OCI-LY3 (cell line): ENCODE measurements at regions not wholly inside any gene's neighbourhood (a gene's known extent, or its start where the extent isn't known, plus 50 kb on each side); places are given as distances from the start of the nearest gene placed in this dataset.

Source experiments
- H2AFZ ChIP-seq: fragments of 200-600, 300-600 bp; shearing (Covaris generic); 2 replicates; pipeline ENCODE4 v1.6.0; 2014; ENCODE audit warnings: antibody characterized with exemption, low read depth, low read length
- H3K27ac ChIP-seq: fragments of 200-600, 300-600 bp; sonication (generic); 2 replicates; pipeline ENCODE4 v1.5.1; 2014; ENCODE audit warnings: mild to moderate bottlenecking, low read length, moderate library complexity, mixed read lengths
- H3K27me3 ChIP-seq: fragments of 200-600, 300-600 bp; sonication (generic); 2 replicates; pipeline ENCODE4 v1.6.1; 2014; ENCODE audit warnings: low read depth, low read length, mixed read lengths
- H3K36me3 ChIP-seq: fragments of 200-600, 300-600 bp; sonication (generic); replicated peaks from 2 replicates; pipeline ENCODE3; 2014; ENCODE audit warnings: low read depth, low read length, mixed read lengths
- H3K4me1 ChIP-seq: fragments of 300-600, 200-600 bp; sonication (generic); 2 replicates; pipeline ENCODE4 v1.6.1; 2014; ENCODE audit warnings: low read length, mixed read lengths
- H3K4me2 ChIP-seq: fragments of 200-600, 300-600 bp; sonication (generic); 2 replicates; pipeline ENCODE4 v1.6.1; 2014; ENCODE audit warnings: low read length, mixed read lengths
- H3K4me3 ChIP-seq: fragments of 300-600, 200-600 bp; sonication (generic); 2 replicates; pipeline ENCODE4 v1.5.1; 2014; ENCODE audit warnings: antibody characterized with exemption, mild to moderate bottlenecking, low read length, moderate library complexity
- H3K79me2 ChIP-seq: fragments of 300-600, 200-600 bp; shearing (Covaris generic); 2 replicates; pipeline ENCODE4 v1.6.1; 2014; ENCODE audit warnings: mild to moderate bottlenecking, low read length, mixed read lengths
- H3K9ac ChIP-seq: fragments of 300-600, 200-600 bp; shearing (Covaris generic); 2 replicates; pipeline ENCODE4 v1.6.0; 2014; ENCODE audit warnings: mild to moderate bottlenecking, low read length, moderate library complexity
- H3K9me3 ChIP-seq: fragments of 200-600, 300-600 bp; shearing (Covaris generic); 2 replicates; pipeline ENCODE4 v1.6.1; 2014; ENCODE audit warnings: low read length, mixed read lengths; ENCODE audit not compliant: insufficient read depth
- H4K20me1 ChIP-seq: fragments of 200-600, 300-600 bp; sonication (generic); 2 replicates; pipeline ENCODE4 v1.6.1; 2016; ENCODE audit warnings: low read length, mixed read lengths; ENCODE audit not compliant: insufficient read depth
- EZH2phosphoT487 ChIP-seq: fragments of 200-600 bp; shearing (Covaris generic); IDR thresholded peaks from 2 replicates; pipeline ENCODE4 v1.6.1; 2018; ENCODE audit warnings: antibody characterized with exemption, mixed run types, low read depth
- TF ChIP-seq, protein P1 (sequence below): fragments of 200-600, 300-600 bp; sonication (generic); IDR thresholded peaks from 2 replicates; pipeline ENCODE4 v1.5.1; 2014; ENCODE audit warnings: antibody characterized with exemption, low read length, low read depth

DNA sequence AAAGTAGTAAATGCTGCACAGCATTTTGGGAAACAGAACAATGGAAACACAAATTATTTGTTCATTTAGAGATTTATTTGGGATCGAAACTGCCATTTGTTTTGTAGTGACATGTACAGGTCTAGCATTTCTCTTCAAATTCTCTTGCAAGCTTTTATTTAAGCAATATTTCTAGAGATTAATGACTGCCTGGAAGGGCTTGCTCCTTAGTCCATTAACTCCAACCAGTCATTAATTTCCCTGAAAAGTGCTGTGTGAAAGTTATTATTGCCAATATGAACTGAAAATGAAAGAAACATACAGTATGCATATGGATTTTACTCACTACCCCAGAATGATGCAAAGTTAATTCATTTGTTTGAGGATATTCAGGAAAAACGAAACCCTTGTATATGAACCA, 1349.6 kb upstream of the FLRT2 start:
- Histone ChIP-seq H3K36me3 (no peaks in the 10 kb centered on the region), H3K79me2 (no peaks in the 10 kb centered on the region), H3K9me3 (no peaks in the 10 kb centered on the region), H3K4me2 (no peak overlapping the region), H3K4me1 (no peaks in the 10 kb centered on the region), H4K20me1 (no peaks in the 10 kb centered on the region), H3K9ac (no peak overlapping the region), H2AFZ (no peak overlapping the region), H3K4me3 (no peak overlapping the region), H3K27ac (no peak overlapping the region), H3K27me3 (no peaks in the 10 kb centered on the region)
- TF ChIP-seq, protein P1, sequence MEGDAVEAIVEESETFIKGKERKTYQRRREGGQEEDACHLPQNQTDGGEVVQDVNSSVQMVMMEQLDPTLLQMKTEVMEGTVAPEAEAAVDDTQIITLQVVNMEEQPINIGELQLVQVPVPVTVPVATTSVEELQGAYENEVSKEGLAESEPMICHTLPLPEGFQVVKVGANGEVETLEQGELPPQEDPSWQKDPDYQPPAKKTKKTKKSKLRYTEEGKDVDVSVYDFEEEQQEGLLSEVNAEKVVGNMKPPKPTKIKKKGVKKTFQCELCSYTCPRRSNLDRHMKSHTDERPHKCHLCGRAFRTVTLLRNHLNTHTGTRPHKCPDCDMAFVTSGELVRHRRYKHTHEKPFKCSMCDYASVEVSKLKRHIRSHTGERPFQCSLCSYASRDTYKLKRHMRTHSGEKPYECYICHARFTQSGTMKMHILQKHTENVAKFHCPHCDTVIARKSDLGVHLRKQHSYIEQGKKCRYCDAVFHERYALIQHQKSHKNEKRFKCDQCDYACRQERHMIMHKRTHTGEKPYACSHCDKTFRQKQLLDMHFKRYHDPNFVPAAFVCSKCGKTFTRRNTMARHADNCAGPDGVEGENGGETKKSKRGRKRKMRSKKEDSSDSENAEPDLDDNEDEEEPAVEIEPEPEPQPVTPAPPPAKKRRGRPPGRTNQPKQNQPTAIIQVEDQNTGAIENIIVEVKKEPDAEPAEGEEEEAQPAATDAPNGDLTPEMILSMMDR, result no peak
- no peak for TF ChIP-seq EZH2phosphoT487

DNA sequence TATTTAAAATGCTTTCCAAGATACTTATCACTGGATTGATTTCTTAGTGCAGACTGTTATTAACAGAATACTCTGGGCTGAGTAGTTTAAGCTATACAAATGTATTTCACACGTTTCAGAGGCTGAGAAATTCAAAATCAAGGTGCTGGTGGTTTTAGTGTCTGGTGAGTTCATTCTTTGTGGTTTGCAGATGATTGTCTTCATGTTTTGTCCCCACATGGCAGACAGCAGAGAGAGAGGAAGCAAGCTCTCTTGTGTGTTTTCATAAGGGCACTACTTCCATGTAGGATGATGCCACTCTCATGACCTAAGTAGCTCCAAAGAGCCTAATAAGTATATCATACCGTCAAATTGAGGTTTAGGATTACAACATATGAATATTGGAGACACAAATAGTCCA, 1348.9 kb upstream of the FLRT2 start:
- Histone ChIP-seq H3K79me2 (no peaks in the 10 kb centered on the region), H4K20me1 (no peaks in the 10 kb centered on the region), H3K4me2 (no peak overlapping the region), H2AFZ (no peak overlapping the region), H3K36me3 (no peaks in the 10 kb centered on the region), H3K9me3 (no peaks in the 10 kb centered on the region), H3K4me1 (no peaks in the 10 kb centered on the region), H3K27ac (no peak overlapping the region), H3K27me3 (no peaks in the 10 kb centered on the region), H3K4me3 (no peak overlapping the region), H3K9ac (no peak overlapping the region)
- TF ChIP-seq, protein P1, result no peak
- no peak for TF ChIP-seq EZH2phosphoT487

DNA sequence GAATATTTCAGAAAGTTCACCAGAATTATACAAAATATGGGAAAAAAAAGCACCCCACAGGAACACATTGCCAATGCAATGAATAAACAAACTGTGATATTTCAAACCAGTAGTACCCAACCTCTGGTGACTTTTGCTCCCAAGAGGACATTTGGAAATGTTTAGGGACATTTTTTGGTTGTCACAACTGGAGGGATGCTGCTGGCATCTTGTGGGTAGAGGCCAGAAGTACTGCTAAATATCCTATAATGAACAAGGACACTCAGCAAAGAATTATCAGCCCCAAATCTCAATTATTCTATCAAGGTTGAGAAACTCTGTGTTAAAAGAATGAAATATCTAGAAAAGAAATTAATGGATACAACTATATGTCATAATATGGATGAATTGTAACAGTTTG, 1334.4 kb upstream of the FLRT2 start:
- H2AFZ ChIP-seq, result no peak overlapping the region
- H3K27ac ChIP-seq, result no peak overlapping the region
- no peak overlapping the region for H3K4me3 ChIP-seq
- no peak overlapping the region for H3K4me2 ChIP-seq
- no peaks in the 10 kb centered on the region for H3K79me2 ChIP-seq
- peaks cover 20% of the 10 kb centered on the region; the same call in 1 of the 2 replicates for H3K9me3 ChIP-seq
- no peaks in the 10 kb centered on the region for H3K27me3 ChIP-seq
- H3K4me1 ChIP-seq, result peaks cover 9% of the 10 kb centered on the region
- H3K36me3 ChIP-seq, result no peaks in the 10 kb centered on the region
- H4K20me1 ChIP-seq, result no peaks in the 10 kb centered on the region
- TF ChIP-seq, protein P1, result no peak
- TF ChIP-seq EZH2phosphoT487, result no peak
- H3K9ac ChIP-seq, result no peak overlapping the region

DNA sequence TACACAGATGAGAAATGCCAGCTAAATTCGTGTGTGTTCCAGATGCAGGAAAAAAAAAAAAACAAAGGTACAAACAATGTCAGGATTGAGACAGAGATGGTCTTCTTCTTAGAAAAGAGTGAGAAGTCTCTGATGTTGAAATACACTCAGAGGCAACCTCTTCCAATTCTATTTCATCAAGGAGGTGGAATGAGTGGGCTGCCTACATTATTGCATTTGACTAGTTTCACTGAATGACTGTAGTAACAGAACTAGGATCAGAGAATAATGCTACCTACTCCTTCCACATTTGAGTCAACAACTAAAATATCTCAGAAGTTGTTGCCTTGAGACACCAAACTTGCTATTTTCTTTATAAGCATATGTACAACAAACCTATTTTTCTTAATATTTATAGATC, 1332.2 kb upstream of the FLRT2 start:
- no peaks in the 10 kb centered on the region for H3K79me2 ChIP-seq
- no peak overlapping the region for H2AFZ ChIP-seq
- TF ChIP-seq, protein P1, result no peak
- no peak for TF ChIP-seq EZH2phosphoT487

More for the DNA sequence above, 1332.2 kb upstream of the FLRT2 start:
- Histone ChIP-seq H3K4me1 (peaks cover 9% of the 10 kb centered on the region), H3K36me3 (no peaks in the 10 kb centered on the region), H3K9ac (no peak overlapping the region), H3K9me3 (peaks cover 20% of the 10 kb centered on the region; the same call in 1 of the 2 replicates), H3K4me3 (no peak overlapping the region), H4K20me1 (no peaks in the 10 kb centered on the region), H3K27ac (no peak overlapping the region), H3K27me3 (no peaks in the 10 kb centered on the region), H3K4me2 (no peak overlapping the region)
